DND-41 (cell line): ENCODE measurements at regions not wholly inside any gene's neighbourhood (a gene's known extent, or its start where the extent isn't known, plus 50 kb on each side); places are given as distances from the start of the nearest gene placed in this dataset.
"Not testable (repeated sequence)": the region's sequence is repeated elsewhere in the genome, so short reads cannot be mapped to it uniquely, and the experiment has no call there.

Source experiments
- EZH2 ChIP-seq: IDR thresholded peaks from 3 replicates; pipeline ENCODE4 v1.6.1; 2012; ENCODE audit warnings: borderline replicate concordance, low read depth, mild to moderate bottlenecking, moderate library complexity, low read length, inconsistent platforms; ENCODE audit not compliant: severe bottlenecking
- TF ChIP-seq, protein P1 (sequence below): IDR thresholded peaks from 2 replicates; pipeline ENCODE4 v1.5.1; 2012; ENCODE audit warnings: borderline replicate concordance, low read length, moderate library complexity, mild to moderate bottlenecking; ENCODE audit not compliant: poor library complexity, severe bottlenecking; ENCODE audit errors: extremely low read depth

DNA sequence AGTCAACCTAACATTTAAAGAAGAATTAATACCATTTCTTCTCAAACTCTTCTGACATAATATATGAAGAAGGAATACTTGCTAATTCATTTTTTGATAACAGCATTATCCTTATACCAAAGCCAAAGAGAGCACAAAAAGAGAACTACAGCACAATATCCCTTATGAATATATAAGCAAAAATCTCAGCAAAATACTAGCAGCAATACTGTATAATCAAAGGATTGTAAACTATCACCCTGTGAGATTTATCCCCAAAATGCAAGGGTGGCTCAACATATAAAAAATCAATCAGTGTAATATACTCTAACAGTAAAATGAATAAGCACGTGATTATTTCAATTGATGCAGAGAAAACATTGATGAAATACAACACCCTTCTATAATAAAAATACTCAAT lies 81.9 kb upstream of the ZNG1F start:
- not testable (repeated sequence) for TF ChIP-seq EZH2
- TF ChIP-seq, protein P1, sequence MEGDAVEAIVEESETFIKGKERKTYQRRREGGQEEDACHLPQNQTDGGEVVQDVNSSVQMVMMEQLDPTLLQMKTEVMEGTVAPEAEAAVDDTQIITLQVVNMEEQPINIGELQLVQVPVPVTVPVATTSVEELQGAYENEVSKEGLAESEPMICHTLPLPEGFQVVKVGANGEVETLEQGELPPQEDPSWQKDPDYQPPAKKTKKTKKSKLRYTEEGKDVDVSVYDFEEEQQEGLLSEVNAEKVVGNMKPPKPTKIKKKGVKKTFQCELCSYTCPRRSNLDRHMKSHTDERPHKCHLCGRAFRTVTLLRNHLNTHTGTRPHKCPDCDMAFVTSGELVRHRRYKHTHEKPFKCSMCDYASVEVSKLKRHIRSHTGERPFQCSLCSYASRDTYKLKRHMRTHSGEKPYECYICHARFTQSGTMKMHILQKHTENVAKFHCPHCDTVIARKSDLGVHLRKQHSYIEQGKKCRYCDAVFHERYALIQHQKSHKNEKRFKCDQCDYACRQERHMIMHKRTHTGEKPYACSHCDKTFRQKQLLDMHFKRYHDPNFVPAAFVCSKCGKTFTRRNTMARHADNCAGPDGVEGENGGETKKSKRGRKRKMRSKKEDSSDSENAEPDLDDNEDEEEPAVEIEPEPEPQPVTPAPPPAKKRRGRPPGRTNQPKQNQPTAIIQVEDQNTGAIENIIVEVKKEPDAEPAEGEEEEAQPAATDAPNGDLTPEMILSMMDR: not testable (repeated sequence)
